Prostate gland (tissue), 2 donors: ENCODE measurements at regions not wholly inside any gene's neighbourhood (a gene's known extent, or its start where the extent isn't known, plus 50 kb on each side); places are given as distances from the start of the nearest gene placed in this dataset.
"Not testable (repeated sequence)": the region's sequence is repeated elsewhere in the genome, so short reads cannot be mapped to it uniquely, and the experiment has no call there.

ENCODE experiments used
- POLR2A ChIP-seq: fragments of 450-650 bp; IDR thresholded peaks from one replicate; pipeline ENCODE4 v1.6.1; 2016; ENCODE audit warnings: antibody characterized with exemption, mild to moderate bottlenecking
- POLR2AphosphoS5 ChIP-seq: sonication (generic); formaldehyde crosslinking; IDR thresholded peaks from one replicate; pipeline ENCODE4 v1.6.1; 2017; ENCODE audit warnings: antibody characterized with exemption
- TF ChIP-seq, protein P1 (sequence below), 4 experiments: fragments of 200-600 bp in 2 of 4; fragments of 450-650 bp in 2 of 4; sonication (generic) in 2 of 4; IDR thresholded peaks; 1 replicate in 3 of 4; 2 replicates in 1 of 4; pipeline ENCODE4 v1.5.1; 2016 to 2019; ENCODE audit warnings: antibody characterized with exemption in 4 of 4, mild to moderate bottlenecking in 2 of 4, moderate library complexity in 2 of 4

DNA sequence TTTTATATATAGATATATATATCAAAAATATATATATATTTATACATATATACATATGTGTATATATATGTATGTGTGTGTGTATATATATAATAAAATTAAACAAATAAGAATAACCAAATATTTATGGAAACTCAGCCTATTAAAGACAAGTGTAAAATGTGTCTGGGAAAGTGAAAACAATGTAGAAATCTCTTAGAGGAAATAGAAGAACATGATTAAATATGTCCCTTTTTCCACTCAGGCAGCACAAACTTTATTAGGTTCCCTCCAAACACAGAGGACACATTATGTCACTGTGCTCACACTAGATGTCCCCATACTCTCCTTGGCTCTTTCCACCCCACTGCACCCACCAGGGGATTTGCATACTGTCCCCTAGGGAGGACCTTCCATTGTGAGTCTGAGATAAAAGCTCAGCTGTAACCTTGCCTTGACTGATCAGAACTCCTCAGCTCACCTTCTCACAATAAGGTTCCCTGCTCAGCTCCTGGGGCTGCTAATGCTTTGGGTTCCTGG lies 1360.7 kb downstream of the RPIA start:
- TF ChIP-seq, protein P1, sequence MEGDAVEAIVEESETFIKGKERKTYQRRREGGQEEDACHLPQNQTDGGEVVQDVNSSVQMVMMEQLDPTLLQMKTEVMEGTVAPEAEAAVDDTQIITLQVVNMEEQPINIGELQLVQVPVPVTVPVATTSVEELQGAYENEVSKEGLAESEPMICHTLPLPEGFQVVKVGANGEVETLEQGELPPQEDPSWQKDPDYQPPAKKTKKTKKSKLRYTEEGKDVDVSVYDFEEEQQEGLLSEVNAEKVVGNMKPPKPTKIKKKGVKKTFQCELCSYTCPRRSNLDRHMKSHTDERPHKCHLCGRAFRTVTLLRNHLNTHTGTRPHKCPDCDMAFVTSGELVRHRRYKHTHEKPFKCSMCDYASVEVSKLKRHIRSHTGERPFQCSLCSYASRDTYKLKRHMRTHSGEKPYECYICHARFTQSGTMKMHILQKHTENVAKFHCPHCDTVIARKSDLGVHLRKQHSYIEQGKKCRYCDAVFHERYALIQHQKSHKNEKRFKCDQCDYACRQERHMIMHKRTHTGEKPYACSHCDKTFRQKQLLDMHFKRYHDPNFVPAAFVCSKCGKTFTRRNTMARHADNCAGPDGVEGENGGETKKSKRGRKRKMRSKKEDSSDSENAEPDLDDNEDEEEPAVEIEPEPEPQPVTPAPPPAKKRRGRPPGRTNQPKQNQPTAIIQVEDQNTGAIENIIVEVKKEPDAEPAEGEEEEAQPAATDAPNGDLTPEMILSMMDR (IDR thresholded peaks at IDR 0.05) = not testable (repeated sequence)
- not testable (repeated sequence) for TF ChIP-seq POLR2A, POLR2AphosphoS5
